SU-DHL-6 (cell line): ENCODE measurements at regions not wholly inside any gene's neighbourhood (a gene's known extent, or its start where the extent isn't known, plus 50 kb on each side); places are given as distances from the start of the nearest gene placed in this dataset.
A peak's percentile ranks its signal among the peaks of the same experiment; 100 is the strongest.

Source experiments
- H2AFZ ChIP-seq: fragments of 200-600 bp; sonication (generic); 2 replicates; pipeline ENCODE4 v1.6.1; 2014; ENCODE audit warnings: low read depth, mild to moderate bottlenecking, moderate library complexity, mixed read lengths, antibody characterized with exemption, low read length; ENCODE audit not compliant: severe bottlenecking
- H3F3A ChIP-seq: fragments of 200-600 bp; shearing (Covaris generic); 2 replicates; pipeline ENCODE4 v1.6.0; 2016; ENCODE audit warnings: antibody characterized with exemption, mild to moderate bottlenecking; ENCODE audit not compliant: insufficient read depth
- H3K27ac ChIP-seq: fragments of 200-600 bp; sonication (generic); 2 replicates; pipeline ENCODE4 v1.5.1; 2016; ENCODE audit warnings: low read depth, mild to moderate bottlenecking, low read length, moderate library complexity, mixed read lengths
- H3K27me3 ChIP-seq: fragments of 200-600 bp; sonication (generic), shearing (Covaris generic); 2 replicates; pipeline ENCODE4 v1.6.0; 2014; ENCODE audit warnings: mild to moderate bottlenecking, low read length
- H3K36me3 ChIP-seq: fragments of 200-600 bp; sonication (generic); 2 replicates; pipeline ENCODE4 v1.6.1; 2014; ENCODE audit warnings: mild to moderate bottlenecking, low read length, mixed read lengths
- H3K4me2 ChIP-seq: fragments of 300-600, 200-600 bp; shearing (Covaris generic), sonication (generic); 2 replicates; pipeline ENCODE4 v1.6.0; 2014; ENCODE audit warnings: low read length, low read depth, mild to moderate bottlenecking; ENCODE audit not compliant: poor library complexity, severe bottlenecking
- H3K4me3 ChIP-seq: fragments of 200-600 bp; sonication (generic); 2 replicates; pipeline ENCODE4 v1.5.1; 2014; ENCODE audit warnings: antibody characterized with exemption, low read length, mild to moderate bottlenecking, mixed read lengths; ENCODE audit not compliant: insufficient read depth, poor library complexity, severe bottlenecking
- H3K79me2 ChIP-seq: fragments of 200-600 bp; sonication (generic); 2 replicates; pipeline ENCODE4 v1.6.1; 2014; ENCODE audit warnings: mild to moderate bottlenecking, low read length, moderate library complexity; ENCODE audit not compliant: insufficient read depth
- H3K9ac ChIP-seq: fragments of 200-600 bp; sonication (generic); 2 replicates; pipeline ENCODE4 v1.7.0; 2014; ENCODE audit warnings: mild to moderate bottlenecking, low read length
- H3K9me2 ChIP-seq: fragments of 200-600 bp; sonication (generic); replicated peaks from 2 replicates; pipeline ENCODE4 v1.6.1; 2014; ENCODE audit warnings: low read length; ENCODE audit not compliant: insufficient read depth
- H3K9me3 ChIP-seq: fragments of 200-600 bp; sonication (generic); 2 replicates; pipeline ENCODE4 v1.6.1; 2014; ENCODE audit warnings: low read length, mixed read lengths; ENCODE audit not compliant: insufficient read depth
- H4K20me1 ChIP-seq: fragments of 200-600 bp; sonication (generic); 2 replicates; pipeline ENCODE4 v1.6.1; 2014; ENCODE audit warnings: low read depth, mild to moderate bottlenecking, antibody characterized with exemption, low read length, moderate library complexity, mixed read lengths
- CTCF ChIP-seq: fragments of 200-600 bp; sonication (generic); IDR thresholded peaks from one replicate; pipeline ENCODE4 v1.5.1; 2017; ENCODE audit warnings: antibody characterized with exemption, mild to moderate bottlenecking, low read length, moderate library complexity; ENCODE audit not compliant: insufficient read depth, poor library complexity, severe bottlenecking
- EZH2phosphoT487 ChIP-seq: fragments of 200-600 bp; sonication (generic), shearing (Covaris generic); conservative IDR thresholded peaks from 2 replicates; pipeline ENCODE4 v1.6.1; 2018; ENCODE audit warnings: mild to moderate bottlenecking, antibody characterized with exemption, low read length, moderate library complexity, mixed read lengths

GRCh38 chr5:145680767-145681166 lies 154.4 kb downstream of the PRELID2 start:
- Histone ChIP-seq H3K9ac (no peak overlapping the region), H3K4me3 (no peak overlapping the region), H2AFZ (no peak overlapping the region), H3K27me3 (no peaks in the 10 kb centered on the region), H3K9me3 (no peaks in the 10 kb centered on the region), H3K79me2 (no peaks in the 10 kb centered on the region), H3K4me2 (no peak overlapping the region), H4K20me1 (no peaks in the 10 kb centered on the region), H3K9me2 (no peaks in the 10 kb centered on the region), H3K27ac (no peak overlapping the region), H3K36me3 (no peaks in the 10 kb centered on the region), H3F3A (no peaks in the 10 kb centered on the region)
- TF ChIP-seq CTCF (no peak), EZH2phosphoT487 (no peak)

GRCh38 chr5:145680169-145680568 lies 155.0 kb downstream of the PRELID2 start:
- H4K20me1 ChIP-seq = no peaks in the 10 kb centered on the region
- H3K9me3 ChIP-seq = no peaks in the 10 kb centered on the region
- no peaks in the 10 kb centered on the region for H3K27me3 ChIP-seq
- H3K4me3 ChIP-seq = no peak overlapping the region
- H3K9me2 ChIP-seq = no peaks in the 10 kb centered on the region
- no peaks in the 10 kb centered on the region for H3K36me3 ChIP-seq
- H3K79me2 ChIP-seq = no peaks in the 10 kb centered on the region
- no peak overlapping the region for H2AFZ ChIP-seq
- H3K4me2 ChIP-seq = no peak overlapping the region
- no peak overlapping the region for H3K9ac ChIP-seq
- no peak overlapping the region for H3K27ac ChIP-seq
- H3F3A ChIP-seq = no peaks in the 10 kb centered on the region
- TF ChIP-seq EZH2phosphoT487 = no peak
- TF ChIP-seq CTCF = peak; percentile 8

GRCh38 chr5:145678255-145678654 lies 156.9 kb downstream of the PRELID2 start:
- Histone ChIP-seq H3K27ac (no peak overlapping the region), H4K20me1 (no peaks in the 10 kb centered on the region), H3K9me2 (no peaks in the 10 kb centered on the region), H3K4me2 (no peak overlapping the region), H3K36me3 (no peaks in the 10 kb centered on the region), H2AFZ (no peak overlapping the region), H3F3A (no peaks in the 10 kb centered on the region), H3K4me3 (no peak overlapping the region), H3K9ac (no peak overlapping the region), H3K27me3 (no peaks in the 10 kb centered on the region), H3K79me2 (no peaks in the 10 kb centered on the region), H3K9me3 (no peaks in the 10 kb centered on the region)
- TF ChIP-seq EZH2phosphoT487 (no peak), CTCF (no peak)

GRCh38 chr5:145673786-145674185 lies 161.4 kb downstream of the PRELID2 start:
- H3K27me3 ChIP-seq = no peaks in the 10 kb centered on the region
- no peak overlapping the region for H3K9ac ChIP-seq
- TF ChIP-seq CTCF (no peak), EZH2phosphoT487 (no peak)
- no peaks in the 10 kb centered on the region for H3K36me3 ChIP-seq
- H3K4me2 ChIP-seq = no peak overlapping the region
- H3K27ac ChIP-seq = no peak overlapping the region
- H3K9me2 ChIP-seq = no peaks in the 10 kb centered on the region; the same call in 1 of the 2 replicates
- no peaks in the 10 kb centered on the region for H3K9me3 ChIP-seq
- no peak overlapping the region for H2AFZ ChIP-seq
- H3K79me2 ChIP-seq = no peaks in the 10 kb centered on the region
- no peak overlapping the region for H3K4me3 ChIP-seq
- no peaks in the 10 kb centered on the region for H3F3A ChIP-seq
- no peaks in the 10 kb centered on the region for H4K20me1 ChIP-seq
